ENCODE measurements at regions not wholly inside any gene's neighbourhood (a gene's known extent, or its start where the extent isn't known, plus 50 kb on each side); places are given as distances from the start of the nearest gene placed in this dataset.

DNA sequence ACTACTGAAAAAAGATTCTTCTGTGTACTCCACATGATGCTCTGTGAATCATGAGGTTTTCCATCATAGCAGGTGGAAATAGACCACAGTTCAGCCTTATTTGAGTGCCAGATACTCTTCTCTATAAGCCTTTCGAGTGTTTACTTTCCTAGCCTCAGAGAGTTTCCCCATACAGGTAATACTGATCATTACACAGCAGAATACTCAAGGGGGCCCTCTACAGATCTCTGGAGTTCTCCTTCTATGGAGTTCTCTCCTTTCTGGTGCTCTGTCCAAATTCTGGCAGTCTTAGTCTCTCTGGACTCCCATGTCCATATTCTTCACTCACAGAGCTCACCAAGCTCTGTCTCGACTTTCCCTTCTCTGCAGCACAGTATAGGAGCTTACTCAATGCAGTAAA is 175.7 kb upstream of the CARD18 start:
- POLR2A ChIA-PET, result no interaction called here
- CTCF ChIA-PET, result interaction anchor here (0.9 to 1.0 kb wide), 2 partner anchors 89 to 709 kb away, joined by 3 to 5 read pairs; no protein-coding TSS in a partner anchor
- Histone ChIP-seq H3K36me3 (ENCODE audit: control insufficient read depth in 2 of 2, insufficient read depth in 1 of 2, low read length in 2 of 2) (no peaks in the 10 kb centered on the region), H3K27ac (ENCODE audit: extremely low read depth, low read depth, low read length) (no peak overlapping the region), H3K4me3 (ENCODE audit: low read depth, low read length) (no peak overlapping the region), H3K9me3 (ENCODE audit: control insufficient read depth, insufficient read depth, low read depth, low read length) (no peaks in the 10 kb centered on the region), H3K4me1 (ENCODE audit: control insufficient read depth, insufficient read depth, low read length) (no peaks in the 10 kb centered on the region)
- no peak for TF ChIP-seq ZNF157 (tag by site-specific recombination; IDR thresholded peaks at IDR 0.05)
- TF ChIP-seq ZNF391 (tag by site-specific recombination; IDR thresholded peaks at IDR 0.05; ENCODE audit: borderline replicate concordance, low read depth), result no peak

DNA sequence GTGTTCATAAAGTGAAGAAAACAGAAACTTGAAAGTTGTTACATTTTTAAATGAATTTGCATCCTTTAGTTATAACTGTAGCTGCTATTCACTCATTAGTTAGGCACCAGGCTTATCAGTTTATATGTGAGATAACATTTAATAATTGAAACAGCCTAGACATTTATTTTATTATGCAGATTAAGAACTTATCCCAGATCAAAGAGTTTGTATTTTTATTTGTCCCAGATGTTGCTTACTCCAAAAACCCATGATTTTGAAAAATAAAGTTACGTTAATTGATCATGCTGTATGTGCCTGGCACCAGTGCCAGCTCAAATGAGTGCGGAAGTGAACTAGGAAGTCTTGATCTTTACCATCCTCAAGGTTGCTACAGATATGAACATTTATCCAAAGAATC is 172.7 kb upstream of the CARD18 start:
- TF ChIP-seq, protein P1, sequence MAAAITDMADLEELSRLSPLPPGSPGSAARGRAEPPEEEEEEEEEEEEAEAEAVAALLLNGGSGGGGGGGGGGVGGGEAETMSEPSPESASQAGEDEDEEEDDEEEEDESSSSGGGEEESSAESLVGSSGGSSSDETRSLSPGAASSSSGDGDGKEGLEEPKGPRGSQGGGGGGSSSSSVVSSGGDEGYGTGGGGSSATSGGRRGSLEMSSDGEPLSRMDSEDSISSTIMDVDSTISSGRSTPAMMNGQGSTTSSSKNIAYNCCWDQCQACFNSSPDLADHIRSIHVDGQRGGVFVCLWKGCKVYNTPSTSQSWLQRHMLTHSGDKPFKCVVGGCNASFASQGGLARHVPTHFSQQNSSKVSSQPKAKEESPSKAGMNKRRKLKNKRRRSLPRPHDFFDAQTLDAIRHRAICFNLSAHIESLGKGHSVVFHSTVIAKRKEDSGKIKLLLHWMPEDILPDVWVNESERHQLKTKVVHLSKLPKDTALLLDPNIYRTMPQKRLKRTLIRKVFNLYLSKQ (tag by site-specific recombination; IDR thresholded peaks at IDR 0.05; ENCODE audit: borderline replicate concordance), result no peak
- no peak for TF ChIP-seq REPIN1 (tag by site-specific recombination; IDR thresholded peaks at IDR 0.05; ENCODE audit: low read depth)
- no peak for TF ChIP-seq GLIS1 (tag by site-specific recombination; IDR thresholded peaks at IDR 0.05)
- TF ChIP-seq, protein P2, sequence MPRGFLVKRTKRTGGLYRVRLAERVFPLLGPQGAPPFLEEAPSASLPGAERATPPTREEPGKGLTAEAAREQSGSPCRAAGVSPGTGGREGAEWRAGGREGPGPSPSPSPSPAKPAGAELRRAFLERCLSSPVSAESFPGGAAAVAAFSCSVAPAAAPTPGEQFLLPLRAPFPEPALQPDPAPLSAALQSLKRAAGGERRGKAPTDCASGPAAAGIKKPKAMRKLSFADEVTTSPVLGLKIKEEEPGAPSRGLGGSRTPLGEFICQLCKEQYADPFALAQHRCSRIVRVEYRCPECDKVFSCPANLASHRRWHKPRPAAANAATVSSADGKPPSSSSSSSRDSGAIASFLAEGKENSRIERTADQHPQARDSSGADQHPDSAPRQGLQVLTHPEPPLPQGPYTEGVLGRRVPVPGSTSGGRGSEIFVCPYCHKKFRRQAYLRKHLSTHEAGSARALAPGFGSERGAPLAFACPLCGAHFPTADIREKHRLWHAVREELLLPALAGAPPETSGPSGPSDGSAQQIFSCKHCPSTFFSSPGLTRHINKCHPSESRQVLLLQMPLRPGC (tag by site-specific recombination; IDR thresholded peaks at IDR 0.05), result no peak
- no peak for TF ChIP-seq ZNF624 (tag by site-specific recombination; IDR thresholded peaks at IDR 0.05)
- TF ChIP-seq ZNF157 (tag by site-specific recombination; IDR thresholded peaks at IDR 0.05), result no peak
- TF ChIP-seq ZNF146 (tag by site-specific recombination; IDR thresholded peaks at IDR 0.05), result no peak
- TF ChIP-seq ZNF174 (tag by site-specific recombination; IDR thresholded peaks at IDR 0.05), result no peak
- no peak for TF ChIP-seq ZNF132 (tag by site-specific recombination; IDR thresholded peaks at IDR 0.05; ENCODE audit: borderline replicate concordance)
- no peak for TF ChIP-seq ZNF792 (tag by site-specific recombination; IDR thresholded peaks at IDR 0.05)
- TF ChIP-seq ZIC2 (tag by site-specific recombination; IDR thresholded peaks at IDR 0.05), result no peak
- TF ChIP-seq ZNF354C (tag by site-specific recombination; IDR thresholded peaks at IDR 0.05; ENCODE audit: borderline replicate concordance, low read depth), result no peak
- H3K36me3 ChIP-seq (ENCODE audit: control insufficient read depth in 2 of 2, insufficient read depth in 1 of 2, low read length in 2 of 2), result no peaks in the 10 kb centered on the region
- POLR2A ChIA-PET, result no interaction called here
- H3K9me3 ChIP-seq (ENCODE audit: control insufficient read depth, insufficient read depth, low read depth, low read length), result no peaks in the 10 kb centered on the region
- H3K4me1 ChIP-seq (ENCODE audit: control insufficient read depth, insufficient read depth, low read length), result no peaks in the 10 kb centered on the region
- no peak overlapping the region for H3K4me3 ChIP-seq (ENCODE audit: low read depth, low read length)
- H3K27ac ChIP-seq (ENCODE audit: extremely low read depth, low read depth, low read length), result no peak overlapping the region
- CTCF ChIA-PET, result interaction anchor here (0.7 kb wide), 1 partner anchor 10 kb away, joined by 3 read pairs; no protein-coding TSS in a partner anchor

DNA sequence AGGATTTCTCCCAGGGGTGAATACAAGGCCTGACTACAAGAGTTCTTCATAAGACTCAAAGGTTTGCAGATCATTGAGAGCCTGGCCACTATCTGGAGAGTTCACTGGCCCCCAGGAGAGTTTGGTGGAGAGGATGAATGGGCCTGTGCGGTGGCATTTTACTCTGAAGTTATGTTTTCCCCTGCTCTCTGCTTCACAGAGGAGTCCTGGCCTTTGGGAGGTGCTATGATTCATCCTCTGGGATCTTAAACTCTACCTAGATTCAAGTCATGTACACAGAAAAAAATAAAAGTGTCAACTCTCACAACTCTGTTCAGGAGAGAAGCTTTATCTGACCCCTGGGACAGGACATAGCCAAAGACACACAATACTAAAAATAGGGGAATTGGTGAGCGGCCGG is 159.1 kb upstream of the CARD18 start:
- Histone ChIP-seq H3K4me1 (ENCODE audit: control insufficient read depth, insufficient read depth, low read length) (no peaks in the 10 kb centered on the region), H3K27ac (ENCODE audit: extremely low read depth, low read depth, low read length) (no peak overlapping the region), H3K4me3 (ENCODE audit: low read depth, low read length) (no peak overlapping the region), H3K36me3 (ENCODE audit: control insufficient read depth in 2 of 2, insufficient read depth in 1 of 2, low read length in 2 of 2) (no peaks in the 10 kb centered on the region), H3K9me3 (ENCODE audit: control insufficient read depth, insufficient read depth, low read depth, low read length) (no peaks in the 10 kb centered on the region)
- TF ChIP-seq, protein P2 (tag by site-specific recombination; IDR thresholded peaks at IDR 0.05), result no peak
- TF ChIP-seq, protein P3, sequence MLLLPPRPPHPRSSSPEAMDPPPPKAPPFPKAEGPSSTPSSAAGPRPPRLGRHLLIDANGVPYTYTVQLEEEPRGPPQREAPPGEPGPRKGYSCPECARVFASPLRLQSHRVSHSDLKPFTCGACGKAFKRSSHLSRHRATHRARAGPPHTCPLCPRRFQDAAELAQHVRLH (tag by site-specific recombination; IDR thresholded peaks at IDR 0.05), result no peak
- TF ChIP-seq, protein P4, sequence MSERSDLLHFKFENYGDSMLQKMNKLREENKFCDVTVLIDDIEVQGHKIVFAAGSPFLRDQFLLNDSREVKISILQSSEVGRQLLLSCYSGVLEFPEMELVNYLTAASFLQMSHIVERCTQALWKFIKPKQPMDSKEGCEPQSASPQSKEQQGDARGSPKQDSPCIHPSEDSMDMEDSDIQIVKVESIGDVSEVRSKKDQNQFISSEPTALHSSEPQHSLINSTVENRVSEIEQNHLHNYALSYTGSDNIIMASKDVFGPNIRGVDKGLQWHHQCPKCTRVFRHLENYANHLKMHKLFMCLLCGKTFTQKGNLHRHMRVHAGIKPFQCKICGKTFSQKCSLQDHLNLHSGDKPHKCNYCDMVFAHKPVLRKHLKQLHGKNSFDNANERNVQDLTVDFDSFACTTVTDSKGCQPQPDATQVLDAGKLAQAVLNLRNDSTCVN (tag by site-specific recombination; optimal IDR thresholded peaks at IDR 0.05), result no peak
- TF ChIP-seq ZNF223 (tag by site-specific recombination; IDR thresholded peaks at IDR 0.05), result no peak
- TF ChIP-seq TCF7L2 (IDR thresholded peaks at IDR 0.05; ENCODE audit: borderline replicate concordance, low read depth, low read length), result no peak
- TF ChIP-seq ZBTB7A (tag by site-specific recombination; IDR thresholded peaks at IDR 0.05; ENCODE audit: low read depth), result no peak
- TF ChIP-seq ZNF623 (tag by site-specific recombination; IDR thresholded peaks at IDR 0.05), result no peak
- TF ChIP-seq ZNF175 (tag by site-specific recombination; IDR thresholded peaks at IDR 0.05), result no peak
- TF ChIP-seq ZNF302 (tag by site-specific recombination; IDR thresholded peaks at IDR 0.05; ENCODE audit: low read depth), result no peak
- no peak for TF ChIP-seq ZNF292 (tag by site-specific recombination; IDR thresholded peaks at IDR 0.05; ENCODE audit: borderline replicate concordance, low read depth)
- TF ChIP-seq GFI1B (tag by site-specific recombination; IDR thresholded peaks at IDR 0.05), result no peak
- ChIA-PET POLR2A (no interaction called here), CTCF (no interaction called here)
